A549 (cell line): ENCODE measurements at regions not wholly inside any gene's neighbourhood (a gene's known extent, or its start where the extent isn't known, plus 50 kb on each side); places are given as distances from the start of the nearest gene placed in this dataset.

ENCODE experiments used
- BCL3 ChIP-seq: fragments of >200 bp; sonication (Bioruptor Twin); formaldehyde crosslinking; IDR thresholded peaks from 3 replicates; pipeline ENCODE4 v1.6.1; 2016
- EP300 ChIP-seq, 2 experiments: fragments of >200 bp; sonication (Bioruptor Twin); formaldehyde crosslinking; IDR thresholded peaks; 2 replicates in 1 of 2; 3 replicates in 1 of 2; pipeline ENCODE4 v1.6.1; 2016 to 2017
- HEYL ChIP-seq: fragments of 250-450 bp; sonication (Bioruptor Pico); IDR thresholded peaks from 2 replicates; pipeline ENCODE4 v1.8.0; 2021; ENCODE audit warnings: mild to moderate bottlenecking, moderate library complexity
- RAD21 ChIP-seq, 2 experiments: fragments of >200 bp in 1 of 2; sonication (Bioruptor Twin) in 1 of 2; formaldehyde crosslinking in 1 of 2; IDR thresholded peaks in 1 of 2; conservative IDR thresholded peaks in 1 of 2; 2 replicates in 1 of 2; 3 replicates in 1 of 2; pipeline ENCODE4 v1.6.1; 2012 to 2018; ENCODE audit warnings: inconsistent platforms in 1 of 2
- RCOR1 ChIP-seq: fragments of 150-350 bp; IDR thresholded peaks from 2 replicates; pipeline ENCODE4 v1.6.1; 2014; ENCODE audit warnings: antibody characterized with exemption, low read length, low read depth
- TF ChIP-seq, protein P1 (sequence below): fragments of >200 bp; sonication (Bioruptor Twin); formaldehyde crosslinking; IDR thresholded peaks from 3 replicates; pipeline ENCODE4 v1.5.1; 2016

GRCh38 chr10:3364768-3365480 lies 192.3 kb upstream of the PITRM1 start:
- TF ChIP-seq, protein P1, sequence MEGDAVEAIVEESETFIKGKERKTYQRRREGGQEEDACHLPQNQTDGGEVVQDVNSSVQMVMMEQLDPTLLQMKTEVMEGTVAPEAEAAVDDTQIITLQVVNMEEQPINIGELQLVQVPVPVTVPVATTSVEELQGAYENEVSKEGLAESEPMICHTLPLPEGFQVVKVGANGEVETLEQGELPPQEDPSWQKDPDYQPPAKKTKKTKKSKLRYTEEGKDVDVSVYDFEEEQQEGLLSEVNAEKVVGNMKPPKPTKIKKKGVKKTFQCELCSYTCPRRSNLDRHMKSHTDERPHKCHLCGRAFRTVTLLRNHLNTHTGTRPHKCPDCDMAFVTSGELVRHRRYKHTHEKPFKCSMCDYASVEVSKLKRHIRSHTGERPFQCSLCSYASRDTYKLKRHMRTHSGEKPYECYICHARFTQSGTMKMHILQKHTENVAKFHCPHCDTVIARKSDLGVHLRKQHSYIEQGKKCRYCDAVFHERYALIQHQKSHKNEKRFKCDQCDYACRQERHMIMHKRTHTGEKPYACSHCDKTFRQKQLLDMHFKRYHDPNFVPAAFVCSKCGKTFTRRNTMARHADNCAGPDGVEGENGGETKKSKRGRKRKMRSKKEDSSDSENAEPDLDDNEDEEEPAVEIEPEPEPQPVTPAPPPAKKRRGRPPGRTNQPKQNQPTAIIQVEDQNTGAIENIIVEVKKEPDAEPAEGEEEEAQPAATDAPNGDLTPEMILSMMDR, result no peak
- TF ChIP-seq HEYL (CRISPR knock-in tag), result no peak
- TF ChIP-seq EP300 (IDR thresholded peaks at IDR 0.05), result no peak
- TF ChIP-seq BCL3, result no peak
- TF ChIP-seq RAD21 (conservative IDR thresholded peaks at IDR 0.05 in 1 of 2, IDR thresholded peaks at IDR 0.05 in 1 of 2), result no peak
- TF ChIP-seq RCOR1, result no peak
